GM23338 (cell line): ENCODE measurements at regions not wholly inside any gene's neighbourhood (a gene's known extent, or its start where the extent isn't known, plus 50 kb on each side); places are given as distances from the start of the nearest gene placed in this dataset.

ENCODE experiments used
- ATAC-seq: fragments of 200-7000 bp; cut with Tn5 transposase; 3 replicates; pipeline ENCODE4 v1.9.1; 2020
- DNase-seq: peaks from one replicate; pipeline ENCODE4 v3.0.0-alpha.2; 2015; ENCODE audit warnings: low spot score
- H2AFZ ChIP-seq: fragments of 200-600 bp; sonication (generic); 2 replicates; pipeline ENCODE4 v1.8.0; 2016; ENCODE audit warnings: antibody characterized with exemption, mild to moderate bottlenecking, moderate library complexity
- H3F3A ChIP-seq: fragments of 200-600 bp; sonication (generic); replicated peaks from 2 replicates; pipeline ENCODE4 v1.8.0; 2017; ENCODE audit warnings: antibody characterized with exemption, mixed run types, low read depth
- H3K27ac ChIP-seq: fragments of 200-600 bp; sonication (generic); 2 replicates; pipeline ENCODE4 v1.6.1; 2016; ENCODE audit warnings: low read depth
- H3K27me3 ChIP-seq: fragments of 200-600 bp; sonication (generic); 2 replicates; pipeline ENCODE4 v1.8.0; 2016; ENCODE audit warnings: mild to moderate bottlenecking, mixed run types, moderate library complexity; ENCODE audit not compliant: insufficient read depth
- H3K36me3 ChIP-seq: fragments of 200-600 bp; sonication (generic); 2 replicates; pipeline ENCODE4 v1.8.0; 2016; ENCODE audit warnings: mild to moderate bottlenecking; ENCODE audit not compliant: insufficient read depth
- H3K4me1 ChIP-seq: fragments of 200-600 bp; sonication (generic); 2 replicates; pipeline ENCODE4 v1.8.0; 2016; ENCODE audit warnings: mild to moderate bottlenecking, moderate library complexity; ENCODE audit not compliant: insufficient read depth
- H3K4me2 ChIP-seq: fragments of 200-600 bp; sonication (generic); 2 replicates; pipeline ENCODE4 v1.7.1; 2017; ENCODE audit warnings: mixed run types
- H3K4me3 ChIP-seq: fragments of 200-600 bp; sonication (generic); 2 replicates; pipeline ENCODE4 v1.6.1; 2016; ENCODE audit warnings: mixed run types
- H3K79me2 ChIP-seq: fragments of 200-600 bp; sonication (generic); replicated peaks from 2 replicates; pipeline ENCODE4 v1.8.0; 2017; ENCODE audit warnings: mild to moderate bottlenecking; ENCODE audit not compliant: insufficient read depth
- H3K9me2 ChIP-seq: fragments of 200-600 bp; sonication (generic); 2 replicates; pipeline ENCODE4 v1.8.0; 2017; ENCODE audit not compliant: insufficient read depth
- H4K20me1 ChIP-seq: fragments of 200-600 bp; sonication (generic); replicated peaks from 2 replicates; pipeline ENCODE4 v1.8.0; 2017; ENCODE audit warnings: mild to moderate bottlenecking; ENCODE audit not compliant: insufficient read depth
- H3K27ac Mint-ChIP-seq: 2 replicates; pipeline ENCODE4 v1.8.0; 2020; ENCODE audit warnings: inconsistent platforms, mild to moderate bottlenecking, moderate library complexity, mixed read lengths
- H3K27me3 Mint-ChIP-seq: 3 replicates; pipeline ENCODE4 v1.8.0; 2022; ENCODE audit warnings: low read depth, mild to moderate bottlenecking, moderate library complexity, mixed read lengths, inconsistent platforms; ENCODE audit not compliant: insufficient read depth, poor library complexity
- H3K36me3 Mint-ChIP-seq: 3 replicates; pipeline ENCODE4 v1.8.0; 2021; ENCODE audit warnings: low read depth, mild to moderate bottlenecking, inconsistent platforms, moderate library complexity, mixed read lengths
- H3K4me1 Mint-ChIP-seq: 3 replicates; pipeline ENCODE4 v1.8.0; 2020; ENCODE audit warnings: mild to moderate bottlenecking, inconsistent platforms, mixed read lengths
- H3K4me3 Mint-ChIP-seq: 3 replicates; pipeline ENCODE4 v1.8.0; 2021; ENCODE audit warnings: moderate library complexity, mild to moderate bottlenecking, inconsistent platforms, mixed read lengths
- H3K9me3 Mint-ChIP-seq: 3 replicates; pipeline ENCODE4 v1.8.0; 2020; ENCODE audit warnings: moderate library complexity, mild to moderate bottlenecking, inconsistent platforms, mixed read lengths
- CREB1 ChIP-seq: fragments of 250-450 bp; sonication (Bioruptor Pico); IDR thresholded peaks from 2 replicates; pipeline ENCODE4 v1.5.0; 2020; ENCODE audit warnings: low read depth, mild to moderate bottlenecking, moderate library complexity
- CTCF ChIP-seq, 2 experiments: fragments of 200-600 bp in 1 of 2; sonication (generic) in 1 of 2; conservative IDR thresholded peaks; 2 replicates each; pipeline versions ENCODE4 v1.5.1 to v1.6.1; 2016 to 2017; ENCODE audit warnings: antibody characterized with exemption in 2 of 2, low read depth in 2 of 2, mild to moderate bottlenecking in 2 of 2, moderate library complexity in 1 of 2
- ETS1 ChIP-seq: IDR thresholded peaks from 2 replicates; pipeline ENCODE4 v1.6.1; 2016; ENCODE audit warnings: antibody characterized with exemption
- EZH2 ChIP-seq: fragments of 200-600 bp; sonication (generic); IDR thresholded peaks from one replicate; pipeline ENCODE4 v1.8.0; 2017; ENCODE audit warnings: antibody characterized with exemption, mild to moderate bottlenecking, low read depth; ENCODE audit not compliant: unreplicated experiment
- JUNB ChIP-seq: IDR thresholded peaks from one replicate; pipeline ENCODE4 v1.6.1; 2016; ENCODE audit warnings: antibody characterized with exemption; ENCODE audit not compliant: unreplicated experiment
- NANOG ChIP-seq: IDR thresholded peaks from 2 replicates; pipeline ENCODE4 v1.6.1; 2016; ENCODE audit warnings: antibody characterized with exemption, borderline replicate concordance
- POLR2AphosphoS5 ChIP-seq: IDR thresholded peaks from 2 replicates; pipeline ENCODE4 v1.6.1; 2016; ENCODE audit warnings: antibody characterized with exemption, low read depth
- REST ChIP-seq: IDR thresholded peaks from one replicate; pipeline ENCODE4 v1.6.1; 2018; ENCODE audit warnings: antibody characterized with exemption; ENCODE audit not compliant: unreplicated experiment
- STAT1 ChIP-seq: IDR thresholded peaks from one replicate; pipeline ENCODE4 v1.6.1; 2016; ENCODE audit warnings: antibody characterized with exemption; ENCODE audit not compliant: unreplicated experiment
- ZNF114 ChIP-seq: fragments of 250-450 bp; sonication (Bioruptor Pico); IDR thresholded peaks from 2 replicates; pipeline ENCODE4 v1.5.0; 2020; ENCODE audit warnings: mild to moderate bottlenecking, moderate library complexity
- ZNF331 ChIP-seq: fragments of 250-450 bp; sonication (Bioruptor Pico); IDR thresholded peaks from 2 replicates; pipeline ENCODE4 v1.5.0; 2020; ENCODE audit warnings: low read depth, mild to moderate bottlenecking, moderate library complexity

- TF ChIP-seq JUNB: no peak
- TF ChIP-seq REST: no peak
- TF ChIP-seq CTCF (conservative IDR thresholded peaks at IDR 0.05; ENCODE audit: low read depth in 2 of 2): no peak
- no peak for TF ChIP-seq ZNF331 (CRISPR knock-in tag)
- no peak for TF ChIP-seq ZNF114 (CRISPR knock-in tag)
- no peak for TF ChIP-seq STAT1
- TF ChIP-seq NANOG: no peak
- TF ChIP-seq CREB1: no peak
- TF ChIP-seq ETS1: no peak
- TF ChIP-seq POLR2AphosphoS5: no peak
These were observed 233.0 kb upstream of the KCNMB2 start (continued) for GRCh38 chr3:178302966-178303930.

- H3K9me3 Mint-ChIP-seq: no peaks in the 10 kb centered on the region
- no peak overlapping the region for H3K27ac ChIP-seq
- ATAC-seq (no peak), DNase-seq (no peak)
- no peaks in the 10 kb centered on the region for H3K36me3 ChIP-seq
- no peaks in the 10 kb centered on the region for H3K27me3 ChIP-seq
- no peaks in the 10 kb centered on the region for H3K36me3 Mint-ChIP-seq
- 0 out of 3 replicates have a peak, but pooled peaks cover 4% of the 10 kb centered on the region for H3K4me1 Mint-ChIP-seq
- no peak overlapping the region for H3K4me2 ChIP-seq
- H2AFZ ChIP-seq: no peak overlapping the region
- H3K79me2 ChIP-seq: no peaks in the 10 kb centered on the region
- H3K9me2 ChIP-seq: no peaks in the 10 kb centered on the region
- H4K20me1 ChIP-seq: no peaks in the 10 kb centered on the region
- H3K4me3 ChIP-seq: no peak overlapping the region
- H3K4me3 Mint-ChIP-seq: no peak overlapping the region
- no peak overlapping the region for H3K27ac Mint-ChIP-seq
- no peaks in the 10 kb centered on the region for H3F3A ChIP-seq
- no peaks in the 10 kb centered on the region for H3K27me3 Mint-ChIP-seq
- no peaks in the 10 kb centered on the region for H3K4me1 ChIP-seq
- TF ChIP-seq CREB1 (no peak), EZH2 (no peak), JUNB (no peak)
These were observed 231.3 kb upstream of the KCNMB2 start for GRCh38 chr3:178304758-178305467.
